Thyroid gland (tissue), 4 donors: ENCODE measurements at regions not wholly inside any gene's neighbourhood (a gene's known extent, or its start where the extent isn't known, plus 50 kb on each side); places are given as distances from the start of the nearest gene placed in this dataset.
"Not testable (repeated sequence)": the region's sequence is repeated elsewhere in the genome, so short reads cannot be mapped to it uniquely, and the experiment has no call there.

Source experiments
- DNase-seq, 2 donors: peaks; one replicate each; pipeline ENCODE4 v3.0.0-alpha.2; 2019
- H3K27ac ChIP-seq, 3 donors: fragments of 200-600 bp; sonication (generic); 1 replicate in 2 of 3; 2 replicates in 1 of 3; pipeline ENCODE4 v1.5.1; 2016 to 2019; ENCODE audit warnings: mild to moderate bottlenecking in 1 of 3, moderate library complexity in 1 of 3
- H3K27me3 ChIP-seq: fragments of 200-600 bp; sonication (generic); one replicate; pipeline ENCODE4 v1.5.1; 2019
- H3K36me3 ChIP-seq, 2 donors: fragments of 200-600 bp; sonication (generic); one replicate each; pipeline ENCODE4 v1.5.1; 2016 to 2019
- H3K4me1 ChIP-seq, 2 donors: fragments of 200-600 bp; sonication (generic); one replicate each; pipeline ENCODE4 v1.5.1; 2017 to 2019
- H3K4me3 ChIP-seq, 3 donors: fragments of 200-600 bp; sonication (generic); replicated peaks in 1 of 3; 1 replicate in 2 of 3; 2 replicates in 1 of 3; pipeline ENCODE4 v1.5.1; 2016; ENCODE audit warnings: mild to moderate bottlenecking in 1 of 3
- H3K9me3 ChIP-seq: fragments of 200-600 bp; sonication (generic); one replicate; pipeline ENCODE4 v1.5.1; 2017
- WGBS, 2 donors: methylation state at CpG; one replicate each; pipeline ENCODE4 v1.1.5; 2017; 5-methylcytosine and 5-hydroxymethylcytosine counted together
- intact Hi-C: fragments of 100-400 bp; cut with DNase I; formaldehyde crosslinking; loops from one replicate; pipeline ENCODE4 v1.15.1; 2023

DNA sequence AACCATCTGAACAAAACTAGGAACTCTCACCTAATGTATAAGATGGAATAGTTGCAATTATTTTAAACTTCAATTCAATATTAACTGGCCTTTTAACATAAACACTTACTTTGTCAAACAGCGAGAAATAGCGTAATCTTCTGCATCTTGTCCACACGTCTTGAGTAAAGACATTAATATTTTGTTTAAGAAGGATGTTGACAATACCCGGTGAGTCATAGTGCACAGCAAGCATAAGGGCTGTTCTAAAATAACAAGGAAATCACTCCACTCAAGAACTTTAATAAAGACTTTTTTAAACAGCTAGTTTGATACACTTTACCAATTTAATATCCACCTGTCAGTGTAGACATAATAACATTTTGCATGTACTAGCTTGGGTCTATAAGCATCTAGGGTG lies 311.1 kb downstream of the TUBA3C start:
- H3K27me3 ChIP-seq, H3K27ac ChIP-seq, intact Hi-C loops, H3K4me1 ChIP-seq, H3K36me3 ChIP-seq, DNase-seq, H3K4me3 ChIP-seq, H3K9me3 ChIP-seq: not testable (repeated sequence)
- 57 to 84% methylated on average over 4 of the region's 4 CpGs for WGBS, 2 donors

DNA sequence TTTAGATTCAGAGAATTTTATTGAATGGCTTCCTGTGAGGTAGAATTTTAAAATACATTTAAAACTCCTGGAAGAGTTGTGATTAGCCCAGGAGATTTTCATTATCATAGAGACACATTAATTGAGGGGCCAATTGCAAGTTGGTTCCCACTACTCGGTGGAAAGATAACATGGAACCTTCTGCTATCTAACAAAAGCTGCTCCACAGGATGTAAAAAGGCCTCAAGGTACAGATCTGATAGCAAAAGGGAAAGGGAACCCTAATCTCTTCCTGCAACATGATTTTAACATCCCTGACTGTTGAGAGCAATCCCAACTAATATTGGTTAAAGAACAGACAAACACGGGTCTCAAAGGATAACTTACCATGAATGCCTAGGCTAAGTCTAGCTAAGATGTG lies 312.3 kb downstream of the TUBA3C start:
- DNase-seq, H3K27me3 ChIP-seq, H3K27ac ChIP-seq, intact Hi-C loops, H3K4me3 ChIP-seq, H3K4me1 ChIP-seq, H3K36me3 ChIP-seq, H3K9me3 ChIP-seq: not testable (repeated sequence)
- 85 to 88% methylated on average over 2 of the region's 2 CpGs for WGBS, 2 donors

DNA sequence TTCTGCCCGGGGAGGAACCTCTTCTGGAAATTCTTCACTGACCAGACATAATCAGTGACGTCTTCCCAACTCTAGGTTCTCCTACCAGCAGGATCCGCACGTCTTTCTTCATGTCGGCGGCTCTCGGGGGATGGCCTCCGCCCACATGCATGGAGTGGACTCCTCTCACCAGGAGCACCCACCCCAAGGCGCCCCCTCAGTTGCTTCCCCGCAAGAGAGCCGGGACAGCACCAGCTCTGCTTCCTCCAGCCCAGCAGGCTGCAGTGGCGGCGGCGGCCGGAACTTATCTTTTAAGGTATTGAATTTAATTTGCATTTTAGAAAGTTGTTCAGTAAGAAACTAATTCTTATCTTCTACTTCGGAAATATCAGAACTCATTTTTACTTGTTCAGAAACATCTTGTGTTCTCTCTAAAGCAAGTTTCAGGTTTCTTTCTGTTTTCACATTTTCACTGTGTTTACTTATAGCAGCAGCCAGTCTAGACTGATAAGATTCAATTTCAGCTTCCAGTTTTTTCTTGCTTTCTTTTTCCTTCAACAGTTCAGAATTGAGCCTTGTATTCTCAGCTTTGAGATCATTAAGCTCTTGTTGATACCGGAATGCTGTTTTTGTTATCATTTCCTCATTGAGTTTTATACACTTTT lies 343.5 kb downstream of the TUBA3C start:
- H3K9me3 ChIP-seq, intact Hi-C loops, H3K4me1 ChIP-seq, H3K27ac ChIP-seq, H3K27me3 ChIP-seq, DNase-seq, H3K36me3 ChIP-seq, H3K4me3 ChIP-seq: not testable (repeated sequence)
- WGBS, 2 donors = 76 to 88% methylated on average over 16 of the region's 17 CpGs

DNA sequence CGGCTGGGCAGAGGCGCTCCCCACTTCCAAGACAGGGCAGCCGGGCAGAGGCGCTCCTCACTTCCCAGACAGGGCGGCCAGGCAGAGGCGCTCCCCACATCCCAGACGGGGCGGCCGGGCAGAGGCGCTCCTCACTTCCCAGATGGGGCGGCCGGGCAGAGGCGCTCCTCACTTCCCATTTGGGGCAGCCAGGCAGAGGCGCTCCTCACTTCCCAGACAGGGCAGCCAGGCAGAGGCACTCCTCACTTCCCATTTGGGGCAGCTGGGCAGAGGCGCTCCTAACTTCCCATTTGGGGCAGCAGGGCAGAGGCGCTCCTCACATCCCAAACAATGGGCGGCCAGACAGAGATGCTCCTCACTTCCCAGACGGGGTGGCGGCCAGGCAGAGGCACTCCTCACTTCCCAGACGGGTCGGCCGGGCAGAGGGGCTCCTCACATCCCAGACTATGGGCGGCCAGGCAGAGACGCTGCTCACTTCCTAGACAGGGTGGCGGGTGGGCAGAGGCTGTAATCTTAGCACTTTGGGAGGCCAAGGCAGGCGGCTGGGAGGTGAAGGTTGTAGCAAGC lies 344.4 kb downstream of the TUBA3C start:
- 90% methylated on average over 11 to 17 of the region's 26 CpGs for WGBS, 2 donors
- H3K4me3 ChIP-seq, H3K27me3 ChIP-seq, intact Hi-C loops, DNase-seq, H3K27ac ChIP-seq, H3K36me3 ChIP-seq, H3K9me3 ChIP-seq, H3K4me1 ChIP-seq: not testable (repeated sequence)

DNA sequence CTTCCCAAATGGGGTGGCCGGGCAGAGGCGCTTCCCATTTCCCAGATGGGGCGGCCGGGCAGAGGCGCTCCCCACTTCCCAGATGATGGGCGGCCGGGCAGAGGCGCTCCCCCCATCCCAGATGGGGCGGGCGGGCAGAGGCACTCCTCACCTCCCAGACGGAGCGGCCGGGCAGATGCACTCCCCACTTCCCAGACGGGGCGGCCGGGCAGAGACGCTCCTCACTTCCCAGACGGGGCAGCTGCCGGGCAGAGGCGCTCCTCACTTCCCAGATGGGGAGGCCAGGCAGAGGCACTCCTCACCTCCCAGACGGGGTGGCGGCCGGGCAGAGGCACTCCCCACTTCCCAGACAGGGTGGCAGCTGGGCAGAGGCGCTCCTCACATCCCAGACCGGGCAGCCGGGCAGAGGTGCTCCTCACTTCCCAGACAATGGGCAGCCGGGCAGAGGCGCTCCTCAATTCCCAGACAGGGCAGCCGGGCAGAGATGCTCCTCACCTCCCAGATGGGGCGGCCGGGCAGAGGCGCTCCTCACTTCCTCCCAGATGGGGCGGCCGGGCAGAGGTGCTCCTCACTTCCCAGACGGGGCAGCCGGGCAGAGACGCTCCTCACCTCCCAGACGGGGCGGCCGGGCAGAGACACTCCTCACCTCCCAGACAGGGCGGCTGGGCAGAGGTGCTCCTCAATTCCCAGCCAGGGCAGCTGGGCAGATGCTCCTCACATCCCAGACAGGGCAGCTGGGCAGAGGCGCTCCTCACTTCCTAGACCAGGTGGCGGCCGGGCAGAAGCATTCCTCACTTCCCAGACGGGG lies 345.0 kb downstream of the TUBA3C start:
- H3K4me3 ChIP-seq, H3K27ac ChIP-seq, H3K9me3 ChIP-seq, H3K27me3 ChIP-seq, H3K4me1 ChIP-seq, DNase-seq, H3K36me3 ChIP-seq, intact Hi-C loops: not testable (repeated sequence)
- 50 to 91% methylated on average over 4 to 25 of the region's 45 CpGs for WGBS, 2 donors

DNA sequence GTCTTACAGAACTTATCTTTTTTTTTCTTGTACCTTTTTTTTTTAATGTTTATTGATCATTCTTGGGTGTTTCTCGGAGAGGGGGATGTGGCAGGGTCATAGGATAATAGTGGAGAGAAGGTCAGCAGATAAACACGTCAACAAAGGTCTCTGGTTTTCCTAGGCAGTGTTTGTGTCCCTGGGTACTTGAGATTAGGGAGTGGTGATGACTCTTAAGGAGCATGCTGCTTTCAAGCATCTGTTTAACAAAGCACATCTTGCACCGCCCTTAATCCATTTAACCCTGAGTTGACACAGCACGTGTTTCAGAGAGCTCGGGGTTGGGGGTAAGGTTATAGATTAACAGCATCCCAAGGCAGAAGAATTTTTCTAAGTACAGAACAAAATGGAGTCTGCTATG lies 345.9 kb downstream of the TUBA3C start:
- H3K4me3 ChIP-seq, H3K4me1 ChIP-seq, intact Hi-C loops, DNase-seq, H3K27ac ChIP-seq, H3K27me3 ChIP-seq, H3K9me3 ChIP-seq, H3K36me3 ChIP-seq: not testable (repeated sequence)
- 63 to 73% methylated on average over 5 of the region's 5 CpGs for WGBS, 2 donors

DNA sequence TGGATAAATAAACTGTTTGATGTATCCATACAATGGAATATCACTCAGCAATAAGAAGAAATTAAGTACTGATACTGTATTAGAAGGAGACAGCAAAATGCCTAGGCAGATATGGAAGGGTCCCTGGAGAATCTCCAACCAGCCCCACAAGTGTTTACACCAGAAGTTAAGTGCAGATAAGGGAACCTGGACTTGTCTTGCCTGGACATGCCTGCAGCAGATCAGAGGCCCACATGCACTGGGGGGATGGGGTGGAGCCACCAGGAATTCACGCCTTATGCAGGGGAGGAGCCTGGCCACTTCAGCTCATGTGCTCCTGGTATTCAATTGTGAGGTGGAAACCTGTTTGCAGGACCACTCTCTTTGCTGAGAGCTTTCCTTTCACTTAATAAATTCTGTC lies 356.9 kb downstream of the TUBA3C start:
- H3K27me3 ChIP-seq, intact Hi-C loops, H3K36me3 ChIP-seq, H3K27ac ChIP-seq, H3K4me1 ChIP-seq, H3K9me3 ChIP-seq, DNase-seq, H3K4me3 ChIP-seq: not testable (repeated sequence)
- 50 to 56% methylated on average over 1 of the region's 1 CpG for WGBS, 2 donors

DNA sequence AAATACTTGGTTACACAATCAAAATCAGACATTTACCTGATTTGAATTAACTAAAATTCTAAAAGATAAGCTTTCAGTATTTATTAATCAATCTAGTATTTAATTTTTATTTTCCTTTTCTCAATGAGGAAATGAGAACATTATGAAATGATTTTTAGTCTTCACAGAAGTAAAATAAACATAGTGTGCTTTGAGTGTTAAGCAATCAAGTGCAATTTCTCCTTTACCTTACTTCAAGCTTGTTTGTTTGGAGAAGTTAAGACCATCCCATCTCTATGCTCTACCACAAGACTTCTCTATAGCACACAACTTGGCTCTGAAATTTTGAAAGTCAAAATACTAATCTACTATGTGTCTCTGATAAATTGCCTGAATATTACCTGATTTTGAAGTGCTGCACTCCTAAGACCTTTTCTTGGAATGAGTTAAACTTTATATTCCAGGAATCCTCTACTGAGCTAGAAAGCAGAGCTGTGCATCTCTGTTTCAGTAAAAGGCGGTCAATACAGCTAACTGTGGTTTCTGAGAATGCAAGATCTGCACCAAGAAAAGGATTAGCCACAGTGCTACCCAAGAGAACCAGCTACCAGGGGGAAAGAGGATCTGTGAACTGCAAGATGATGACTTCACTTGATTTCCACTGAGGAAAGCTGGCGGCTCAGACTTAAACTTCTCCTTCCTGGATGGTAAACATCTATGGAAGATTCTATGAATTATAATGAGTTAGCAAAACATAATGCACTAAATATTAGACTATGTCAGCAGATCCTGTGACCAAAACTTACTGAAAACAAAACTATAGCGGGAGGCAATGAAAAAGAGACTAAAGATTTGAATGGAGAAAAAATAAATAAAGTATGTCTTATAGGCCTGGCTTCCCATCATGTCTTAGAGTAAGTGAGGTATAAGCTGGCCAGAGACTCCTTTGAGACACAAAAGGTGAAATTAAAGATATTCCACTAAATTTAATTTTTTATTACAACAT lies 358.7 kb downstream of the TUBA3C start:
- H3K9me3 ChIP-seq, DNase-seq, H3K27ac ChIP-seq, H3K4me3 ChIP-seq, H3K36me3 ChIP-seq, H3K27me3 ChIP-seq, intact Hi-C loops, H3K4me1 ChIP-seq: not testable (repeated sequence)
- WGBS, 2 donors = 59 to 70% methylated on average over 3 of the region's 3 CpGs

DNA sequence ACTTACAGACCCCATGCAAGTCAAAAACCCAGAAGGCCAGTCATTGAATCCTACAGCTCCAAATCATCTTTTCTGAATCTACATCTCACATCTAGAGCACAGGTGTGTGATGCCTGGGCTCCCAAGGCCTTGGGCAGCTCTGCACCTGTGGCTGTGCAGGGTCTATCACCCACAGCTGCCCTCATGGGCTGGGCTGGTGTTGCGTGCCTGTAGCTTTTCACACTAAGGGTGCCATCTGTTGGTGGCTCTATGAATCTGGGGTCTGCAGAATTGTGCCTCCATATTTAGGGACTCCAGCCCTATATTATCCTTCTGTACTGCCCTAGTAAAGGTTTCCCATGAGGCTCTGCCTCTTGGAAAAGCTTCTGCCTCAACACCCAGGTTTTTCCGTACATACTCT lies 407.6 kb downstream of the TUBA3C start:
- H3K4me3 ChIP-seq, H3K27me3 ChIP-seq, H3K36me3 ChIP-seq, DNase-seq, H3K4me1 ChIP-seq, H3K27ac ChIP-seq, intact Hi-C loops, H3K9me3 ChIP-seq: not testable (repeated sequence)
- WGBS, 2 donors = 91% methylated on average over 2 of the region's 2 CpGs; no CpG with 5 or more reads in 1 of the 2 donors

DNA sequence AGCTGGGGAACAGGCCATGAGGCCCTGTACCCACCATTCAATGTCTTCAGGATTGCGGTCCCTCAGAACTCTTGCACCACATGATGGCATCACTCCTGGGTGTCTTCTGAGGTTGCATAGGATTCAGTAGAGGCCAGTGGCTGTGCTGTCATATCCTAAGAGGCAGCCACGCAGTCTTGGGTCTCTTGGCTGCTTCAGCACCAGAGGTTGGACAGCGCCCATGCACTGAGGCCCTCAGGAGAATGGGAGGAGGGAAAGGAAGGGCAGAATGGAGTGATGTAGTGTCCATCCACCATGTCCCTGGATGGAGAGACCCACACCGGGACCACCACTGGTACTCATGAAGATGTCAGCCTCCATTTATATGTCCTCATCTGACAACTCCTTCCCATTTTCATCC lies 439.9 kb downstream of the TUBA3C start:
- H3K9me3 ChIP-seq, intact Hi-C loops, H3K27me3 ChIP-seq, H3K4me3 ChIP-seq, H3K36me3 ChIP-seq, H3K27ac ChIP-seq, H3K4me1 ChIP-seq, DNase-seq: not testable (repeated sequence)
- WGBS, 2 donors = 52 to 60% methylated on average over 2 to 3 of the region's 4 CpGs
